Parathyroid adenoma (tissue), 2 donors: ENCODE measurements at regions not wholly inside any gene's neighbourhood (a gene's known extent, or its start where the extent isn't known, plus 50 kb on each side); places are given as distances from the start of the nearest gene placed in this dataset.
"Not testable (repeated sequence)": the region's sequence is repeated elsewhere in the genome, so short reads cannot be mapped to it uniquely, and the experiment has no call there.

Experiments used
- H2AFZ ChIP-seq: fragments of 300-600 bp; sonication (generic); one replicate; pipeline ENCODE4 v1.7.0; 2017; ENCODE audit warnings: antibody characterized with exemption, mild to moderate bottlenecking
- H3K27ac ChIP-seq: fragments of 300-600 bp; sonication (generic); one replicate; pipeline ENCODE4 v1.7.0; 2017
- H3K27me3 ChIP-seq: fragments of 300-600 bp; sonication (generic); one replicate; pipeline ENCODE4 v1.7.0; 2017; ENCODE audit warnings: low read length; ENCODE audit not compliant: control insufficient read depth, insufficient read depth
- H3K36me3 ChIP-seq: fragments of 300-600 bp; sonication (generic); one replicate; pipeline ENCODE4 v1.7.0; 2017; ENCODE audit warnings: low read length; ENCODE audit not compliant: control insufficient read depth, insufficient read depth
- H3K4me1 ChIP-seq: fragments of 300-600 bp; sonication (generic); one replicate; pipeline ENCODE4 v1.7.0; 2017; ENCODE audit warnings: control low read depth
- H3K4me2 ChIP-seq: fragments of 300-600 bp; sonication (generic); one replicate; pipeline ENCODE4 v1.7.0; 2017; ENCODE audit warnings: low read length
- H3K4me3 ChIP-seq: fragments of 300-600 bp; sonication (generic); one replicate; pipeline ENCODE4 v1.7.0; 2017; ENCODE audit warnings: low read depth, low read length
- H3K79me2 ChIP-seq: fragments of 300-600 bp; sonication (generic); one replicate; pipeline ENCODE4 v1.7.0; 2017; ENCODE audit warnings: control low read depth
- H3K9ac ChIP-seq: fragments of 300-600 bp; sonication (generic); one replicate; pipeline ENCODE4 v1.7.0; 2017; ENCODE audit warnings: mild to moderate bottlenecking
- H3K9me3 ChIP-seq: fragments of 300-600 bp; sonication (generic); one replicate; pipeline ENCODE4 v1.7.0; 2017; ENCODE audit warnings: low read length; ENCODE audit not compliant: control insufficient read depth
- CTCF ChIP-seq: fragments of 300-600 bp; sonication (generic); IDR thresholded peaks from one replicate; pipeline ENCODE4 v1.7.0; 2017; ENCODE audit warnings: antibody characterized with exemption, mild to moderate bottlenecking
- donor health status: primary hyperparathyroidism.

- H3K4me1 ChIP-seq, result no peaks in the 10 kb centered on the region
- no peaks in the 10 kb centered on the region for H3K27me3 ChIP-seq
- peak overlapping the region; percentile 73 for H3K4me3 ChIP-seq
- no peak overlapping the region for H3K27ac ChIP-seq
- no peaks in the 10 kb centered on the region for H3K36me3 ChIP-seq
- H3K9ac ChIP-seq, result no peak overlapping the region
- no peak for TF ChIP-seq CTCF
- no peaks in the 10 kb centered on the region for H3K79me2 ChIP-seq
- peak overlapping the region; percentile 68 for H2AFZ ChIP-seq
- H3K4me2 ChIP-seq, result peak overlapping the region; percentile 86
- no peaks in the 10 kb centered on the region for H3K9me3 ChIP-seq
These were observed 111.8 kb upstream of the NBPF11 start for GRCh38 chr1:148263906-148264255.

GRCh38 chr1:148263128-148263905 is 111.2 kb upstream of the NBPF11 start:
- H3K4me1 ChIP-seq, result no peaks in the 10 kb centered on the region
- no peaks in the 10 kb centered on the region for H3K79me2 ChIP-seq
- H3K9me3 ChIP-seq, result no peaks in the 10 kb centered on the region
- TF ChIP-seq CTCF, result no peak
- H2AFZ ChIP-seq, result peak overlapping the region; percentile 68
- H3K4me2 ChIP-seq, result peak overlapping the region; percentile 86
- no peaks in the 10 kb centered on the region for H3K36me3 ChIP-seq
- H3K27me3 ChIP-seq, result no peaks in the 10 kb centered on the region
- peak overlapping the region; percentile 73 for H3K4me3 ChIP-seq
- no peak overlapping the region for H3K9ac ChIP-seq
- no peak overlapping the region for H3K27ac ChIP-seq

GRCh38 chr1:148261684-148262083 is 109.6 kb upstream of the NBPF11 start:
- not testable (repeated sequence) for H3K79me2 ChIP-seq, H3K9ac ChIP-seq, H3K4me2 ChIP-seq, H3K4me1 ChIP-seq, H3K4me3 ChIP-seq, H3K27ac ChIP-seq, H3K9me3 ChIP-seq, H3K27me3 ChIP-seq, H2AFZ ChIP-seq, H3K36me3 ChIP-seq

GRCh38 chr1:148257886-148258285 is 105.8 kb upstream of the NBPF11 start:
- H3K4me2 ChIP-seq, H3K27me3 ChIP-seq, H3K4me1 ChIP-seq, H3K79me2 ChIP-seq, H3K36me3 ChIP-seq, H3K4me3 ChIP-seq, H3K27ac ChIP-seq, H2AFZ ChIP-seq, H3K9me3 ChIP-seq, H3K9ac ChIP-seq: not testable (repeated sequence)

GRCh38 chr1:148254611-148255429 is 102.7 kb upstream of the NBPF11 start:
- H2AFZ ChIP-seq, H3K4me2 ChIP-seq: not testable (repeated sequence)

GRCh38 chr1:148253808-148254207 is 101.7 kb upstream of the NBPF11 start:
- not testable (repeated sequence) for H3K9ac ChIP-seq, H3K79me2 ChIP-seq, H2AFZ ChIP-seq, H3K4me1 ChIP-seq, H3K9me3 ChIP-seq, H3K4me2 ChIP-seq, H3K4me3 ChIP-seq, H3K27me3 ChIP-seq, H3K27ac ChIP-seq, H3K36me3 ChIP-seq

More at GRCh38 chr1:148254611-148255429, 102.7 kb upstream of the NBPF11 start:
- H3K27me3 ChIP-seq, H3K4me1 ChIP-seq, H3K79me2 ChIP-seq, H3K27ac ChIP-seq, H3K9me3 ChIP-seq, H3K4me3 ChIP-seq, H3K36me3 ChIP-seq, H3K9ac ChIP-seq: not testable (repeated sequence)
- TF ChIP-seq CTCF, result peak; percentile 27

- not testable (repeated sequence) for H3K27me3 ChIP-seq, H3K9me3 ChIP-seq, H3K27ac ChIP-seq, H3K79me2 ChIP-seq, H3K36me3 ChIP-seq, H3K4me3 ChIP-seq, H3K4me1 ChIP-seq, H2AFZ ChIP-seq, H3K9ac ChIP-seq, H3K4me2 ChIP-seq
These were observed 96.7 kb upstream of the NBPF11 start for GRCh38 chr1:148248798-148249197.

- not testable (repeated sequence) for H3K27me3 ChIP-seq, H3K4me2 ChIP-seq, H3K36me3 ChIP-seq, H3K27ac ChIP-seq, H2AFZ ChIP-seq, H3K4me1 ChIP-seq, H3K9ac ChIP-seq, H3K79me2 ChIP-seq, H3K4me3 ChIP-seq, H3K9me3 ChIP-seq
These were observed 94.3 kb upstream of the NBPF11 start for GRCh38 chr1:148246258-148246861.
